Heart left ventricle (tissue), 13 donors: ENCODE measurements at regions not wholly inside any gene's neighbourhood (a gene's known extent, or its start where the extent isn't known, plus 50 kb on each side); places are given as distances from the start of the nearest gene placed in this dataset.

Source experiments
- CTCF ChIP-seq, 12 donors: fragments of 200-600 bp; sonication (generic) in 4 of 12; IDR thresholded peaks; one replicate each; pipeline versions ENCODE4 v1.5.0 to v1.8.0; 2018 to 2022; ENCODE audit warnings: antibody characterized with exemption in 12 of 12, mild to moderate bottlenecking in 5 of 12
- POLR2A ChIP-seq, 2 donors: fragments of 450-650 bp; IDR thresholded peaks; one replicate each; pipeline ENCODE4 v1.6.1; 2017; ENCODE audit warnings: antibody characterized with exemption in 2 of 2, mild to moderate bottlenecking in 2 of 2, moderate library complexity in 2 of 2
- donor health status: ischemic (EF 13 %, LVEDD 7.1; RV severe dilation, severe dysfunction).
- donor health status: DM: no; HTN: yes; CAD: no.
- donor health status: DM: no; HTN: no; CAD: no.
- donor health status: ischemic (EF 25% LVEDD 6.9; RV normal size, moderate dysfunction).
- donor health status: ischemic (EF 25% LVEDD 5.7; RV mildly dilated, moderate dysfunction).
- donor health status: ischemic (EF 35%, LVEDD 5.7; RV mildly dilated, moderate dysfunction).
- donor health status: nonischemic (EF 11% LVEDD 7.7; RV severe dilation, severe dysfunction).
- donor health status: DM: yes; HTN: yes; CAD: no.
- donor health status: PGD.
- donor health status: ischemic (EF 29% LVEDD 5.4; RV normal size, mild dysfunction).
- donor health status: nonischemic (EF 23%, LVEDD 6.1; RV moderate dilation, normal function).

GRCh38 chr15:95459273-95459672 is 871.2 kb upstream of the NR2F2 start:
- TF ChIP-seq CTCF (IDR thresholded peaks at IDR 0.05) (no peak), POLR2A (IDR thresholded peaks at IDR 0.05) (no peak)
